Amniotic epithelial cell (primary cell): ENCODE measurements at regions not wholly inside any gene's neighbourhood (a gene's known extent, or its start where the extent isn't known, plus 50 kb on each side); places are given as distances from the start of the nearest gene placed in this dataset.

ENCODE experiments used
- DNase-seq: peaks from one replicate; pipeline ENCODE4 v3.0.0-alpha.2; 2010; ENCODE audit warnings: low read depth

DNA sequence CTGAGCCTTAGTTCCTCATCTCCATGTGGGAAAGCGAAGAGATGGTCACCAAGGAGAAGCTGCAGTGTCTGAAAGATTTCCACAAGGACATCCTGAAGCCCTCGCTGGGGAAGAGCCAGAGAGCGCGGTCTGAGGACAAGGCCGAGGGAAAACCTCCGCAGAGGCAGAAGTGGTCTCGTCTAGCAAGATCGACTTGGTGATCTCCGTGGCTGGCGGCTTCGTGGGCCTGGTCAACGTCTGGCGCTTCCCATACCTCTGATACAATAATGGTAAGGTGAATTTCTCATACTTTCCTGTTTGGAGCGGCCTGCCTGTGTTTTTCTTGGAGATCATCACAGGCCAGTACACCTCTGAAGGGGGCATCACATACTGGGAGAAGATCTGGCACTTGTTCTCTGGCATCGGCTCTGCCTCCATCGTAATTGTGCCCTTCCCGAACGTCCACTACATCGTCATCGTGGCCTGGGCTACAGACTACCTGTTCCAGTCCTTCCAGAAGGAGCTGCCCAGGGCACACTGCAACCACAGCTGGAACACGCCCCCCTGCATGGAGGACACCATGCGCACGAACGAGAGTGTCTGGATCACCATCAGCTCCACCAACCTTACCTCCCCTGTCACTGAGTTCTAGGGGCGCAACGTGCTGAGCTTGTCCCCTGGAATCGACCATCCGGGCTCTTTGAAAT, 841.1 kb upstream of the TMPRSS15 start:
- DNase-seq = no peak

DNA sequence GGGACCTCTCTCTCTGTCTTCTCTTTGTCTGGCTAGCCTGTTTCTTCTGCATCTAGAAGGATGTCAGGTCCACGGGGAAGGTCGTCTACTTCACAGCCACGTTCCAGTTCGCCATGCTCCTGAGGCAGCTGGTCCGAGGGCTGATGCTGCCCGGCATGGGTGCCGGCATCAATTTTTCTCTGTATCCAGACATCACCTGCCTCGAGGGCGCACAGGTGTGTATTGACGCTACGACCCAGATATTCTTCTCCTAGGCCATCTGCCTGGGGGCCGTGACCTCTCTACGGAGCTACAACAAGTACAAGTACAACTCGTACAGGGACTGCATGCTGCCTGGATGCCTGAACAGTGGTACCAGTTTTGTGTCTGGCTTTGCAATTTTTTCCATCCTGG, 841.6 kb upstream of the TMPRSS15 start:
- DNase-seq = no peak

DNA sequence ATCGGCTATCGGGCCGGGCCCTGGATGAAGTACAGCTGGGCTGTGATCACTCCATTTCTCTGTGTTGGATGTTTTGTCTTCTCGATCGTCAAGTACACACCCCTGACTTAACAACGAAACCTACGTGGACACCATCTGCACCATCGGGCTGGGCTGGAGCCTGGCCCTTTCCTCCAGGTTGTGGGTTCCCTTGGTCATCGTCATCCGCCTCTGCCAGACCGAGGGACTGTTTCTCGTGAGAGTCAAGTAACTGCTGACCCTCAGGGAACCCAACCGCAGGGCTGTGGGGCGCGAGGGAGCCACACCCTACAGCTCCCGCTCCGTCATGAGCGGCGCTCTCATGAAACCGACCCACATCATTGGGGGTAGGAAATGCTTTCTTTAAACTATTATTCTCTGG, 842.4 kb upstream of the TMPRSS15 start:
- no peak for DNase-seq

DNA sequence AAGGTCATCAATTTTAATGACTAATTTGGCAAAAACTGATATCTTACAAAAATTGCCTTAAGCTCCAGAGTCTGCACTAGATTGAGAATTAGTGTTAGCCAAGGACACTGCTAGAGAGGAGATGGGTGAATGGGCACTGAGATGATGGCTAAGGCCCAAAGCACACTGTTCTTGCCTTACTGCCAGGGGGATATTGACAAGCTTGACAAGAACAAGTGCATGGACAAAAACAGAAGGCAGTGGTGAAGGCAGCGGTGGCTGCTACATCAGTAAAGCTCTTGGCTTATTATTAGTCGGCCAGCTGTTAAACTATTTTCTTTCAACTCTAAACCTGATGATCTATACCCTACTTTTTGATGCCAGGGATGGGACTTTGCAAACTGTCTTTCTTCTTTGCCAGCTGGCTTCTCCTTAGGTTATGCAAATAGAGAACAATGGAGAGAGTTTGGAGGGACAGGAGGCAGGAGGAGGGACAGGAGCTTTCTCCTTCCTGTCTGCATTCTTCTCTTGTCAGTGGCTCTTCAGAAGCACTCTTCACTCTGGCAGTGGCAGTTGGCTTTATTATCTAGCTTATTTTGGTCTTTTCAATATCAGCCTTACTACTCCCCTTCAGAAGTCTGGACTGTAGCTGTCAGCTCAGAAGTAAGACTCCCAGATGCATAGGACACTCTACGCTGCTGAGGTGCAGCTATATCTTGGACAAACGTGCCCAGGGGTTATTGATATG, 853.5 kb upstream of the TMPRSS15 start:
- no peak for DNase-seq

DNA sequence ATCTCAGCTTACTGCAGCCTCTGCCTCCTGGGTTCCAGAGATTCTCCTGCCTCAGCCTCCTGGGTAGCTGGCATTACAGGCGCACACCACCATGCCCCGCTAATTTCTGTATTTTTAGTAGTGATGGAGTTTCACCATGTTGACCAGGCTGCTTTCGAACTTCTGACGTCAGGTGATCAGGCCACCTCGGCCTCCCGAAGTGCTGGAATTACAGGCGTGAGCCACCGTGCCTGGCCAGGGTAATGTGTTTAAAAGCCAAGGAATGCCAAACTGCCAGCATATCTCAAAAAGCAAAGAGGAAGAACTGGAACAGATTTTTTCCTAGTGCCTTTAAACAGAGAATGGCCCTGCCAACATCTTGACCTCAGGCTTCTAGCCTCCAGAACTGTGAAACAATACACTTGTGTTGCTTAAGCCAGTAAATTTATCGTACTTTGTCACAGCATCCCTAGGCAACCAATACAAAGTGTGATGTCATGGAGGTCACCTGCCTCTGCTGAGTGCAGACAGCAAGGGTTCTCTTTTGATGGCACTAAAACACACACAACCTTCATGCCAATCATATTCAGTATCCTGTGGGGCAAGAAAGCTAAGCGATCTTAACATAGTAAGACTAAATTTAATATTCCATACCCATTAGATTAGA, 858.3 kb upstream of the TMPRSS15 start:
- DNase-seq = no peak

DNA sequence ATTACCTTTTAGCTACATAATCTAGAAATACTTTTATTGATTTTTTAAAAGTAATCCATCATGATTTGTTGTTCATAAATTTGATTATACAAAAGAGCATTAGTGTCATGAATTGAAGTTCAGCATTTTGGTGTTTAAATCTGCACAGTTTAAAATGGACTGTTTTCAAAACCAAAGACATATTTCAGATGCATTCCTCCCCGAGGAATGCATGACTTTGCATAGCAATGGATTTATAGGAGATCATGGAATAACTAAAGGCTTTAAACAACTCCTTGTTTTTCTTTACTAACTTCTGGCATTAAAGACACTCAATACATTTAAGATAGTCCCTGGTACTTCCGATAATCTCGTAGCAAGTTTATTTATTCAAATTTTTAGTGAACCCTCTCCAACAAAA, 863.1 kb upstream of the TMPRSS15 start:
- no peak for DNase-seq

DNA sequence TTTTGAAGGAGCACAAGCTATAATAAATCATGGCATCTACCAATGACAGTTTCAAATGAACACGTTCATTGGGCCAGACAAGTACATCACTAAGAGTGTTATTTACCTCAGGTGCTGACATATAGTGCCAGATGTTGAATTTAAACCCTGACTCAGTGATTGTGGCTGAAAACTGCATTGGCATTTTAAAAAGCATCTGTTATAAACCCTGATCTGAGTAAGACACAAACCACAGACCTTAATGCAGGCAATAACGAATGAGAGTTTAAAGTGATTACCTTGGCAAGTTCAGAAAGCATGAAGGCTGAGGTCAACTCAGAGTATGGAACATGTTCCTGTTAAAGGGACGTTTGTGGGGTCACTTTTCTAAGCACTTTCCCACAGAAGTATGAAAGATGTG, 865.1 kb upstream of the TMPRSS15 start:
- peak; percentile 25 for DNase-seq

DNA sequence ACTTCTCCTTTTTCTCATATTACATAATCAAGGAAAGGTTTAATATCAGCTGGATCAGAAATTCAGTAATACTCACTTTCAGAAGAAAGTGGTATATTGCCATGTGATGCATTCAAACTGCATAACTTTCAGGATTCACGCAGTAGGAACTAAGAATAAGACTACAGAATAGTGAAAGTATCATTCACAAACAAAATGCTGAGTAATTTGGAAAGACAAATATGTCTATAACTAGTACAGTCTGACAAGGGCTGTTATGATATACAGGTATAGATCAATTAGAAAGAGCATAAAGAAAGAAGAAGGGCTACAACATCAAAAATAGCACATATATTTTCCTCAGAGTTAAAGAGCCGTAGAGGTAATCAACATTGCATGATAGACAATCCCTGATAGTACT, 871.5 kb upstream of the TMPRSS15 start:
- DNase-seq = no peak

DNA sequence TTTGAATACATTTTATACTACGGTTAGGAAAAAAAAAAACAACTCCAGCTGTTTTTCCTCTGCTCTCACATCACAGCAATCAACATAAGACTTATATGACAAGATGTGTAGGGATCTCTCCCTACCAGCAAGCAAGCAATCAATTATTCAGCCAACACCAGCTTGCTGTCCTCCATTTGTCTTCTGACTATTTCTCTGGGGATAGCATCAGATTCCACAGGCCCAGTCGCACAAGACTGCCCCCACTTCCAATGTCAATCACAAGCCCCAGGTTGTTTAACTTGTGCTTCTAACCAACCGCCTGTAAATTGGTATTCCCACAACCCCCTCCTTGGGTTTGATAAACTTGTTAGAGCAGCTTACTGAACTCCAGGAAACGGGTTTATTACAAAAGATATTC, 873.1 kb upstream of the TMPRSS15 start:
- no peak for DNase-seq

DNA sequence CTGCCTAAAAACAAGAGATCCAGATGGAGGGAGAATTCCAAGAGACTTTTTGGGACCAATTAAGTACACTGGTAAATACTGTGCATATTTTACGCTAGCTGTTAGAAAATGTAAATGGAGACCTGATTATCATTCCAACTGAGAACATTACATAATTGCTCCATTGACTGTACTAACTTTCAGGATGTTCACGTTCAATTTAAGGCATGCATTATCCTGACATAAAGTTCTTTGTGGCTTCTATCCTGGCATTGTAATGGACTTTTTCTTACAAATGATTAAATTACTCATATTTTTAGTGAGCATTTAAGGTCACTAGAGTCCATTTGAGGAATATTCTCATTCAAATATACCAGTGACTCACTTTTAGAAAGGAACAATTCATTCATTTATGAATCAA, 883.3 kb upstream of the TMPRSS15 start:
- no peak for DNase-seq

DNA sequence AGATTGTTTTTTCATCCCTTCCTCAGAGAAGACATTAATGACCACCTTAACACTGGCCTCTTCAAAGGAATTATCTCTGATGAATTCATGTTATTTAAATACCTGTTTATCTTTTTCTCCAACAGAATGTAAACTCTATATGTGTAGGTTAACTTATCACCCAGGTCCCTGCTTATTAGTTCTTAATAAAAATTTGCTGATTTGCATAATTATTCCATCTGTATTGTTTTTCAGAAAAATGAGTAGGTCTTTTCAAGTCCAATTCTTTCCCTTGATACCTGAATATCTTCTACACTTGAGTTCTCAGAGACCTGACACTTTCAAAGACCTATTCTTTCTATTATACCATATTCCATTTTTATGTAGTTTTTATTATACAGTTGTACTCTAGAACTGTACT, 886.7 kb upstream of the TMPRSS15 start:
- DNase-seq = no peak

DNA sequence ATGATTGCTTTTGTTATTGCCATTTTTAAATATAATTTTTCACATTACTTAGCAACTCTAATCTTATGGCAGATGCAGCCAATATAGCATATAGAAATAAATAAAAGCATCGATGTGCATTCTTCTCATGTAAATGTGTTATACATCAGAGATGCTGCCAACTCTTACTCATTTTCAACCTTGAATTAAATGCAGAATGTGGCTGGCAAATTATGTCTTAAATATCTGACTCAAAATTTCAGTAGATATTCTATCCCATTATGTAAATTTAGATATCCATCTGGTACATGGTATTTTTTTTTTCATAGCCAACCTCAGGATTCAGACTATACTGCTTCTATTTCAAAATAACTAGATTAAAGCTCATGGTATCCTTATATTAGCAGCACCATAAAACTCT, 916.7 kb upstream of the TMPRSS15 start:
- DNase-seq = no peak

DNA sequence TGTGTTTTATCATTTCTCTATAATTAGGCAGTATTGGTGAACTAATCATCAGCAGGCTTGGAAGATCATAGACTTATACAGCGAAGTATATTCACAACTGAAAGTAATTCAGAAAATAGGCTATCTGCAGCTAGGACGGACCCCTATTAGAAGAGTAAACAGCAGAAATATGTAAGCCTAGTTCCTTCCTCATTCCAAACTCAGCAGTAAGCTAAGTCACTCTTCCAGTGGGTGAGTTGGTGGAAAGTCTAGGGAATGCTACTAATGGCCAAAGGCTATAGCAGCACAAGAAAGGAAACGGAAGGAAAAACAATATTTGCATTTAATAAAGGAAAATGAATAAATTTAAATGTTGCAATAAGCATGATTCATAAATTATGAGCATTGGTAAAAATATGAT, 918.1 kb upstream of the TMPRSS15 start:
- peak; percentile 7 for DNase-seq

DNA sequence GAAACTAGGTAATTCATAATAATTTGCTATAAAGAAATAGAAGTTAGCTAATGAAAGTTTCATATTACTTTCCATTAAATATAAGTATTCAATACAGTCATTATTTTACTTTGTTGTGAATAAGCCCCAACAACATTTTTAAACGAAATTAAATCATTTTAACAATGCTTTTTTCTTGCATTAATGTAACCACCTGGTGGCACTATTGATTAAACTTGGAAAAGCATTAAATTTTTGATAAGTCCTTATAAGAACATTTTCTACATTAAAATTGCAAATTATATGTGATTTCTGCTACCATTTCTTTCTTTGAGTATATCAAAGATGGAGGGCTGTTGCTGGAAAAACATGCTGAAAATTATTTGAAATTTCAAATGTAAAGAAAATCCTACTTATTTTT, 918.8 kb upstream of the TMPRSS15 start:
- DNase-seq = peak; percentile 35

DNA sequence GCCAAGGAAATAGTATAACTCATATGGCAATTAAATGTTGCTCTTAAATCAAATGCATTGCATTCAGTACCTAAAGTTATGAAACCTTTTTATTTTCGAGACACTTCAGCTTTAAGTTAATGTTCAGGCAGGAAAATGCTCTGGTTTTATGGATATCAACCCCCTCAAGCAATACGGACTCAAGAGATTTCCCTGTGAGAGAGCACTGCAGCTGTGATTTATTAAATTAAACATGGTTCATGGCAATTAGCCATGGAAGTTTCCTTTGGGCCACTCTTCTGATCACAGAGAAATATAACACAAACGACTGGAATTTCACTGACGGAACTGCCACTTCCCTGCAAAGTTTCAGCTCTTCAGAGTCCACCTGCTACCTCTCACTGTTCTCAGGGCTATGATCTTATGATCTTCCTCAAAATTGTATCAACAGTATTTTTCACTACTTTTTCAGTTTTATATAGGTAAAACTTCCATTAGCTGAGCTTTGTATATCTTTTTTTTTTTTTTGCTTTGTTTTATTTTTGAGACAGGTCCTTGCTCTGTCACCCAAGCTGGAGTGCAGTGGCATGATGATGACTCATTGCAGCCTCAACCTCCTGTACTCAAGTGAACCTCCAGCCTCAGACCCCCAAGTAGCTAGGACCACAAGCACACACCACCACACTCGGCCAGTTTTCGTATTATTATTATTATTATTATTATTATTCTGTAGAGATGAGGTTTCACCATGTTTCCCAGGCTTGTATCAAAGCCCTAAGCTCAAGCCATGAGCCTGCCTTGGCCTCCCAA, 923.1 kb upstream of the TMPRSS15 start:
- no peak for DNase-seq

DNA sequence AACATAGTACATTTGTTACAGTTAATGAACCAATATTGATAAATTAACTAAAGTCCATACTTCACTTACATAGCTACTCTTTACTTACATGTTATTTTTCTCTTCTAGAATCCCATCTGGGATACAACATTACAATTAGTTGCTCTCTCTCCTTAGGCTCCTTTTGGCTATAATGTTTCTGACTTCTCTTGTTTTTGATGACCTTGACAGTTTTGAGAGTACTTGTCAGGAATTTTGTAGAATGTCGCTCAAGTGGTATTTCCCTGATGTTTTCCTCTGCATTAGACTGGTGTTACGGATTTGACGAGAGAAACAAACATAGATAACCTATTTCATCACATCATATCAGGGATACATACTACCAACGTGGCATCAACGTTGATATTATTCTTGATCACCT, 925.4 kb upstream of the TMPRSS15 start:
- DNase-seq = no peak

DNA sequence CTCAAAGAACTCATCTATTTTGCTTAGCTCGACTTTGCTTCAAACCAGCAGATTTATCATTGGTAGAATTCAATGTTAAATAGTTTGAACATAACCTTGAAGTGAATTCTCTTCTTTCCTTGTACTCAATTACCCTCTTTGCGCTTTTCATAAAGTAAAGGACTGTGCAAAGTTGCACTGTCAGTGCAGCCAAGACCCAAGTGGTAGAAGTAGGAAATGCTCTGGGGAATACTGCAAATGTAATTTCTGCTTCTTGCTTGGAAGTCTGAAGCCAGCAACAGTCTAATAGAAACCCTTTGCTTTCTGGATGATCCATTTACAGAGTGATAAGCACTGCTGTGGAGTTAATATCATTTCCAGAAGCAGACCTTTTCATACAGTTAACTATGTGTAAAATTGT, 936.7 kb upstream of the TMPRSS15 start:
- DNase-seq = no peak

DNA sequence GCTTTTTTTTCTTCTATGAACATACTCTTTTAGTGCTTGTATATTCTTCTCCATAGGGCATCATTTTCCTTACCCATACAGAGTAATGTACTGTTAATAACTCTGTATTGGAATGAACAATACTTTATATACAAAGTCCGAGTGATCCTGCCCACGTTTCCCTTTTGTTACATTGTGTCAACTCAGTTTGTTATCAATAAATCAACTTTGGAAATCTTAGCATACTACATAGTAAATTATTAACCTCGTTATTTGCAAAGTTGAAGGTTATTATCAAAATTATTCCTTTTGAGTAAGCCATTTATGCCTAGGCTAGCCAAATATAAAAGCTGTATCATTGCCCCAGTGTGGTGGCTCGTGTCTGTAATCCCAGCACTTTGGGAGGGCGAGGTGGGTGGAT, 937.4 kb upstream of the TMPRSS15 start:
- DNase-seq = no peak

DNA sequence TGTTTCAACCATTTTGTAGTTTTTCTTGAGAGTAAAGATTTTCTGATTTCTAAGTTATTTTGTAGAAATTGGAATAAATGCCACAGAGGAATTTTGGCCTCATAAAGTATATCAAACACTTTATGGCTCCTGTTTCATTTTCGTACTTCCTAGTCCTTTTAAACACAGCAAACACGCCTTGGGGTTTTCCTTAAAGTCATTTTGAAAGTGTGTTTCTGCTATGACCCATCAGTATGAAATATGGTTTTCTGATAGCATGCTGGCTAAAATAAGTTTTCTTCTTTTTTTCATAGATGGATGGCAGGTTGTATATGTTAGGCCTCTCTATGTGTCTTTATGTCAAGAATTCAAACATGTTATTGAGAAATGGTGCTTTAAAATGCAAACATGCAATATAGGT, 940.1 kb upstream of the TMPRSS15 start:
- DNase-seq = no peak

DNA sequence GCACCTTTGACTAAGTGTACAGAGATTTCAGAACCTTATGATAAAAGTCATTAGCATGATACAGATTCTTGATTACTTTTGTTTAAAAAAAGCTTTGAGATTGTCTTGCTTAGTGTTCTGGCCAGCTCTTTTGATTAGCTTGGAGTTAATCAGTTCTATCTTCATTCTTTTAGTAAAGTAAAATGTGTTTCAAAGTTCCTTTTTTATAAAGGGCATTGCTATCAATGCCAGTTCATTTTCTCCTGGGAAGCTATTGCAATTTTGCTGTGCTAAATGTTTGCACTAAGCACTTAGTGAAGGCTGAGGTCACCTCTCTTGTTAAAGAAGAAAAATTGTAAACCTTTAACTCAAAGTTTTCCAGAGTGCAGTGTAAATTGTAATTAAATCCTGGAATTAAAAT, 946.7 kb upstream of the TMPRSS15 start:
- no peak for DNase-seq

DNA sequence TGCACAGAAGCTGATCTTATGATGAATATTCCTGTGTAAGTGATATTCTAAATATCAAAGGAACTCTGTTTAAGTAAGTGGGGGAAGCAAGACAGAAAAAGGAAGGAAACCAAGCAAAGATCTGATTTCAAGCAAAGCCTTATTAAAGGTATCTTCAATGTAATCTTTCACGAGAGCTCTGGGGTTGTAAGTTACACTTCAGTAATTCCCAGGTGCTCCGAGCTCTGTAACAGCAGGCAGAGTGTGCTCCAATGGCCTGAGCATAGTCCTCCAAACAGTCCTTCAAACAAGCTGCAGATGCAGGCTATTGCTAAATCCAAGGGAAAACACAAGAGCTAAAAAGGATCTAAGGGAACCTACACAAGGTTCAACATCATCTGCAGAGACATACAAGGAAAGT, 949.7 kb upstream of the TMPRSS15 start:
- DNase-seq = no peak

DNA sequence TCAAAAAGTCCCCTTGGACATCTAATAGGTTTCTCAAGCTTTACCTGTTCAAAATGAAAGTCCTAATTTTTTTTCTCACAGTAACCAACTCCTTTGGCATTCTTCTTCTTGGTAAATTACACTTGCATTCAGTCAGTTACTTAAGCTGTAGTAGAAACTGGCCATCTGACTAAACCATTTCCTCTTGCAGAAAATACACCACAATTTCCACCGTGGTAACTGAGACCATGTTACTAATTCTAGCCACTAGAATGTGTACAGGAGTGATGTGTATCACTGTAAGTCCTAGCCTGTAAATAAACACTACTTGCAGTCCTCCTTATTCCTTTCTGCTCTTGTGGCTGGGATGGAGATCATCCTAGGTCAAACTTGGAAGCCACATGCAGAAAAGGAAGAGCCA, 965.4 kb upstream of the TMPRSS15 start:
- peak; percentile 25 for DNase-seq

DNA sequence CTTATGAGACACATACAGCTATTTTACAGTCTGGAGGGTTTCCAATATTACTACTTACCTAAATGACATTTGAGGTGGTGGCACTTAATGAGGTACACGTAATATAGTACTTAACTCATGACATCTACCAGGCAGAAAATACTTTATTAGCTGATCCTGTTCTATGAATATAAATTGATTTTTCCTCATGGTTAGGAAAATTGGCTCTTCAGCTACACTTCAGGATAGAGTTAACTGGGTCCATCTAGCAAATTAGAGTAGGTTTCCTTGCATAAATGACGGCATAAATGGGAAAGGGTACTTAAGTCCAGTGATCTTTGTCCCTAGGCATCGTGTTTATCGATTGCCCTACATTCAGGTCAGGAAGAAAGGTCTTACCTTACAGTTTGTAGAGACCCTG, 988.8 kb upstream of the TMPRSS15 start:
- no peak for DNase-seq
